GM18502 (cell line): ENCODE measurements at regions not wholly inside any gene's neighbourhood (a gene's known extent, or its start where the extent isn't known, plus 50 kb on each side); places are given as distances from the start of the nearest gene placed in this dataset.
"Not testable (repeated sequence)": the region's sequence is repeated elsewhere in the genome, so short reads cannot be mapped to it uniquely, and the experiment has no call there.

ENCODE experiments used
- ATAC-seq: cut with Tn5 transposase; IDR thresholded peaks from one replicate; pipeline ENCODE4 v1.9.1; 2021; ENCODE audit warnings: mild to moderate bottlenecking; ENCODE audit not compliant: unreplicated experiment, poor library complexity

GRCh38 chr5:144040615-144041305 lies 129.7 kb downstream of the YIPF5 start:
- no peak for ATAC-seq

- no peak for ATAC-seq
Observed at GRCh38 chr5:144042156-144042555, 128.3 kb downstream of the YIPF5 start.

DNA sequence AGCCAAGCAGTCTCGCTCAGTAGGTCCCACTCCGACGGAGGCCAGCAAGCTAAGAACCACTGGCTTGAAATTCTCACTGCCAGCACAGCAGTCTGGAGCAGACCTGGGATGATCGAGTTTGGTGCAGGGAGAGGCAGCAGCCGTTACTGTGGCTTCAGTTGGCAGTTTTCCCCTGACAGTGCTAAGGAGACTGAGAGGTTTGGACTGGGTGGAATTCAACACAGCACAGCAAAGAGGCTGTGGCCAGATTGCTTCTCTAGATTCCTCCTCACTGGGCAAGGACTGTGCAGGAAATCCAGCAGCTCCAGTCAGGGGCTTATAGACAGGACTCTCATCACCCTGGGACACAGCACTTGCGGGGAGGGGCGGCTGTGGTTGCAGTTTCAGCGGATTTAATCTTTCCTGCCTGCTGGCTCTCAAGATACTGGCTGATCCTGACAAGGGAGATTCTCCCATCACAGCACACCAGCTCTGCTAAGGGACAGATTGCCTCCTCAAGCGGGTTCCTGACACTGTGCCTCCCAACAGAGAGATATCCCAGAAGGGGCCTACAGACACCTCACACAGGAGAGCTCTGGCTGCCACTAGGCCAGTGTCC lies 122.1 kb downstream of the YIPF5 start:
- ATAC-seq = no peak

- ATAC-seq = not testable (repeated sequence)
Observed at GRCh38 chr5:144055391-144055790, 115.1 kb downstream of the YIPF5 start.

- ATAC-seq = not testable (repeated sequence)
Observed at GRCh38 chr5:144060091-144060490, 110.4 kb downstream of the YIPF5 start.

DNA sequence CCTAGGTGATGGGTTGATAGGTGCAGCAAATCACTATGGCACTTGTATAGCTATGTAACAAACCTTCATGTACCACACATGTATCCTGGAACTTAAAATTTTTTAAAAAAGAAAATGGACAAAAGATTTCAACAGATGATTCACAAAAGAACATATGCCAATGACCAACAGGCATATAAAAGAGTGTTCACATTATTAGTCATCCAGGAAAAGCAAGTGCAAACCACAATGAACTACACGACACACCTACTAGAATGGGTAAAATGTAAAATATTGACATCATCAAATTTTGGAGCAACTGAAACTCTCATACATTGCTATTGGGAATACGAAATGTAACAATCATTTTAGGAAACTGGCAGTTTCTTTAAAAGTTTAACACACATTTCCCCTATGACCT lies 109.9 kb downstream of the YIPF5 start:
- no peak for ATAC-seq

- ATAC-seq = no peak
Observed at GRCh38 chr5:144065786-144066185, 104.7 kb downstream of the YIPF5 start.

DNA sequence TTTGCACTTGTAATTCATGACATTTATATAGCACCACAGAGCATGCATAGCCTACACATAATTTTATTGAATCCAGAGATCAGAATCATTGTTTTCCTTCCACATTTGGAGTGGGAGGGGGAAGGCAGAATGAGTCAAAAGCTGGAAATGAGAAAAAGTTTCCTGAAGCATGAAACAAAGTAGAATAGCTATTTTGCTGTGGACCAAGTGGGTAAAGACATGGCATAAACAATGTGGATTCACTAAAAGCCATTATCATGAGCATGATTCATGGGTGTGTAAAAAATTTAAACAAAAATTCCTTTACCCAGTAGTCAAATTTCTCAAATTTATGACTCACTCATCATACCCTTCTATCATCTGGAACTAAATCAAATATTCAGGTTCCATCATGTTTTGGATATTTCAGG lies 97.9 kb downstream of the YIPF5 start:
- ATAC-seq = no peak

DNA sequence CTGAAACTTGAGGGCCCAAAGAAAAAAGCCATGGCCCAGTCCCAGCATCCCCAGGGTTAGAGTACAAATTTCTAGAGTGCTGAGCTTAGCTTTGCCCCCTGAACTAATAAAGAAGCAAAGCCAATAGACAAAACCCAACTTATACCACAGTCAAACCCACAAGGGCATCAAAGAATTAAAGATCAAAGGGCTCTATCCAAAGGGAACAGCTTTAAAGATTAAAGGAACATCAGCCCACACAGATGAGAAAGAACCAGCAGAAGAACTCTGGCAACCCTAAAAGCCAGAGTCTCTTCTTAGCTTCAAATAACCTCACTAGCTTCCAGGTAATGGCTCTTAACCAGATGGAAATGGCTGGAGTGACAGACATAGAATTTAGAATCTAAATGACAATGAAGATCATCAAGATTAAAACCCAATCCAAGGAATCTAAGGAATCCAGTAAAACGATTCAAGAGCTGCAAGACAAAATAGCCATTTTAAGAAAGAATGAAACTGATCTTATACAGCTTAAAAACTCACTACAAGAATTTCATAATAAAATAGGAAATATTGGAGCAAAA lies 93.9 kb downstream of the YIPF5 start:
- no peak for ATAC-seq

GRCh38 chr5:144083185-144083584 lies 87.3 kb downstream of the YIPF5 start:
- no peak for ATAC-seq

DNA sequence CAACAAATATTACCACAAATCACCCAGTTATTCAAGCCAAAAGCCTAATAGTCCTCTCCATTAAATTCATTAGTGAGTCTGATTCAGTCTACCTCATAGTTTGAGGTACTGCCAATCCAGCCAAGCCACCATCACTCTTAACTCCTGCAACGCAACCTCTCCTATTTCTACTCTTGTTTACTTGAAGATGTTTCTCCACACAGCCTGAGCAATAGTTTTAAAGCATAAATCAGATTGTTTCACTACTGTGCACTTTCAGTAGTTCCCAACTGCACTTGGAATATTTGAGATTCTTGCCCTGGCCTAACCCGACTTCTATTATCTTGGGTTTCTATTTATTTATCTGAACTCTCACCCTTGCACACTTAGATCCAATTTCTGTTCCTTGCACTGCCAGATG lies 85.5 kb downstream of the YIPF5 start:
- no peak for ATAC-seq

GRCh38 chr5:144085381-144085780 lies 85.1 kb downstream of the YIPF5 start:
- ATAC-seq = no peak

- no peak for ATAC-seq
Observed at GRCh38 chr5:144086295-144086694, 84.2 kb downstream of the YIPF5 start.

DNA sequence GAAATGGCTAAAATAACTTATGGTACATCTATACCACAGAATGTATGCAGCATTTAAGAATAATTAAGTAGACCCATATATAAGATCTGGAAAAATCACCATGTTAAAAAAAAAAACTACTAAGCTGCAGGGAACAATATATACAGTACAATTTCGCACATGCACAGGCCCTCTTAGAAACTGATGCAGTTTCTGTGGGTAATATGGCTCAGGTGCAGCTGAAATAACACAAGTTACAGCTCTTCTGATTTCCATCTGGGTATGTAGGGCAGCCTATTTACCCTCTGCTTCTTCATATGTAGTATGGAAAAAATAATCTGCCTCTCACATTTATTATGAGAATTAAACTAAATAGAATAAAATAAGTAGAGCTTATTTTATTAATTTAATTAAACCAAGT lies 82.9 kb downstream of the YIPF5 start:
- ATAC-seq = no peak

DNA sequence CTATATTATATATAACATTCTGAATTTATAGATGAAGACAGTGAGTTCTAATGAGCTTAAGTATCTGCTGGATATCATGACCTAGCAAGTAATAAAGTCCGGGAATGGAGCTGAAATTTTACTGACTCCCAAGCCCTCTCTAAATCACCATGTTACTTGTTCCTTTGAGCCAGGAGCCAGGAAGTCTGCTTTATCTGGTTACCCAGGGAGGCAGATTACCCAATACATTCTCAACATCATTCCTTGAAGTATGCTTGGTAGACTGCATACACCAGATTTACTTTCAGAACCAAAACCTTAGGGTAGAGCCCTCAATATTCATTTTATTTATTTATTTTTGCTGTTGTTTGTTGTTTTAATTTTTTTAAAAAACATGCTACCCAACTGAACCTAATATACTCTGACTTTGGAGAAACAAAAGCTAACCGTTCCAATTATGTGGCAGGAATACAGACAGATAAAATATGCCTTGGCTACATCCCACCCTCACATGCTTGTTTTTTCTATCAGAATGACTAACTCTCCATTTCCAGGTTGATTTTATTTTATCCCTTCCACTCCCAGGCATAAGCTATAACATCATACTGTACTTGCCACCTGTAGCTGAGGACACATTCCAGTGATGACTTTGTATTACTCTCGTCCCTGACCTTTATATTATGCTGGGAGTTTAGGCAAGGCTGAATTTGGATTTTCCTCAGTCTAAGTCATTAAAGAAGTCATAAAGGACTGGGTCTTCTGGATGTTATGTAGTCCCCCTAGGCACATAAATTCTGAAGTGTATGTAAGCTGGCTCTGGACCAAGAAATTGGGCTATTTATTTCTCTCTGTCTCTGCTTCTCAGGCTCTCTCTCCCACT lies 82.0 kb downstream of the YIPF5 start:
- ATAC-seq = no peak

- ATAC-seq = peak; percentile 67
Observed at GRCh38 chr5:144089401-144090021, 80.9 kb downstream of the YIPF5 start.

GRCh38 chr5:144092508-144092907 lies 78.0 kb downstream of the YIPF5 start:
- ATAC-seq = no peak

GRCh38 chr5:144093400-144093799 lies 77.1 kb downstream of the YIPF5 start:
- ATAC-seq = no peak

DNA sequence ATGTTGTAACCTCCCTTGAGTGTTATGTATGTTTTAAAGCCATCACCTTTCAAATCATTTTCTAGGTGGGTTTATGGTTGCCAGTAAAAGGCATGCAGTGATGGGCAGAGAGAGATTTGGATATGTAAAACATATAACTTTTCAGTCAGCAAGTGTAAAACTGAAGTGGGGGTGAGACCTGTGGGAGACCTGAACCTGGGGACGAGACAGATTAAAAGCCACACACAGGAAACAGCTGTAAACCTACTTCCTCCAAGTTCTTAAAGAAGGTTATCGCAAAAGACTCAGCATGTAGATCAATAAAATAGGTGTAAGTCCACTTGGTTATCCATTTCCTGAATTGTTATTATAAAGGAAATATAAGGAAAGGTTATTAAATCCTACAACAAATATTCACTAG lies 76.6 kb downstream of the YIPF5 start:
- ATAC-seq = no peak

DNA sequence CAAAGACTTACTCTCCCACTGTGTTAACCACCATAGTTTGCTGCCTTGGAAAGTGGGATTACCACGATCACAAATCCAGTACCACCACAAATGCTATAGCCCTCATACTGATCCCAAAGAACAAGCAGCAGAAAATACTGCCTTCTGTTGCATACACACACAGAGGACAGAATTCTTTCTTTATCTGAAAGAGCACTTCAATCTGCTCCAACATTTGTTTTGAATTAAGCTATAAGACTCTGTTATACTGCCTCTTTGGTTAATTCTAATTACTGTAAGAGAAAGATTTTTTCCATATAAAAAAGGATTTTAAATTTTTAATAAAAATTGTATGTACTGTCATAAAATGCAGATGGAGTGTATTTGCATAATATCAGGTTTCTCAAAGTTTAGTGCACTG lies 69.8 kb downstream of the YIPF5 start:
- ATAC-seq = no peak

DNA sequence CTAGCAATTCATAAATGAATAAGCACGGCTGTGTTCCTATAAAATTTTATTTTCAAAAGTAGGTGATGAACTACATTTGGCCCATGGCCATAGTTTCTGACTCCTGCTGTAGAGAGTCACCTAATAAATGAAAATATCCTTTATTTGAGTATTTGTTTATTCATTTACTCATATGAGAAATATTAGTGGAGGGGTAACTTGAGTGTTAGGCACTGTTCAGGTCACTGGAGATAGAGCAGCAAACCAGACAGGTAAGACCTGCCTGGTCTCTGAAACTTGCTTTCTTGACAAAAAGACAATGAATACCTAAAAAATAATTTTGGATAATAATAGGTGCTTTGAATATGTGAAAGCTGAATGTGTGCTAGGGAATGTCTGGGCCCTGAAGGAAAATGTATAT lies 68.8 kb downstream of the YIPF5 start:
- no peak for ATAC-seq
